ENCODE measurements at regions not wholly inside any gene's neighbourhood (a gene's known extent, or its start where the extent isn't known, plus 50 kb on each side); places are given as distances from the start of the nearest gene placed in this dataset.

DNA sequence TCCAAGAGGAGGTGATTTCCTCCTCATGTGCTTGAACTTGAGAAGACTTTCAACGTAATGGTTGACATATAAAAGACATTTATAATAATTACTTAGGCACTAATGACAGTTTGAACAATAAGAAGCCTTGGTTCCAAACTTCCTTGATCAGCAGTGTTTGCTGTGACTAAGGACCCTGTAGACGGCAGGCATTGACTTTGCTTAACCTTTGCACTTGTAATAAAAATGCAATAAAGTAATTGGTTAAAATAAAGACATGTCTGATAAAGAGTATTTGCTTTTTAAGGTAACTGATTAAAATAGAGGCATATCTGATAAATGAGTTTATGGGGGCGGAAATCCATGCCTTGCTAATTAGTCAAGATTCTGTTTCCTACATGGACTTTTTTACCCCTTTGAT, 82.2 kb upstream of the ST8SIA3 start:
- Histone ChIP-seq H3K36me3 (replicated peaks in 1 of 2; ENCODE audit: insufficient read depth in 1 of 2, low read depth in 2 of 2) (no peaks in the 10 kb centered on the region), H3K27me3 (no peaks in the 10 kb centered on the region), H3K4me3 (no peak overlapping the region), H3K27ac (peak overlapping the region in 1 of 4 donors; percentile 1), H3K9me3 (no peaks in the 10 kb centered on the region), H3K4me1 (peaks cover 26% of the 10 kb centered on the region)
- intact Hi-C loops (cut with DNase I) = no loop called here
- ATAC-seq (peak; percentile 75), DNase-seq (peak in 1 of 4 donors; percentile 13)
- WGBS, 2 donors = 8 to 15% methylated on average over 3 of the region's 3 CpGs
- no peak for TF ChIP-seq POLR2A (IDR thresholded peaks at IDR 0.05)
- TF ChIP-seq, protein P1, sequence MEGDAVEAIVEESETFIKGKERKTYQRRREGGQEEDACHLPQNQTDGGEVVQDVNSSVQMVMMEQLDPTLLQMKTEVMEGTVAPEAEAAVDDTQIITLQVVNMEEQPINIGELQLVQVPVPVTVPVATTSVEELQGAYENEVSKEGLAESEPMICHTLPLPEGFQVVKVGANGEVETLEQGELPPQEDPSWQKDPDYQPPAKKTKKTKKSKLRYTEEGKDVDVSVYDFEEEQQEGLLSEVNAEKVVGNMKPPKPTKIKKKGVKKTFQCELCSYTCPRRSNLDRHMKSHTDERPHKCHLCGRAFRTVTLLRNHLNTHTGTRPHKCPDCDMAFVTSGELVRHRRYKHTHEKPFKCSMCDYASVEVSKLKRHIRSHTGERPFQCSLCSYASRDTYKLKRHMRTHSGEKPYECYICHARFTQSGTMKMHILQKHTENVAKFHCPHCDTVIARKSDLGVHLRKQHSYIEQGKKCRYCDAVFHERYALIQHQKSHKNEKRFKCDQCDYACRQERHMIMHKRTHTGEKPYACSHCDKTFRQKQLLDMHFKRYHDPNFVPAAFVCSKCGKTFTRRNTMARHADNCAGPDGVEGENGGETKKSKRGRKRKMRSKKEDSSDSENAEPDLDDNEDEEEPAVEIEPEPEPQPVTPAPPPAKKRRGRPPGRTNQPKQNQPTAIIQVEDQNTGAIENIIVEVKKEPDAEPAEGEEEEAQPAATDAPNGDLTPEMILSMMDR (IDR thresholded peaks at IDR 0.05) = no peak

DNA sequence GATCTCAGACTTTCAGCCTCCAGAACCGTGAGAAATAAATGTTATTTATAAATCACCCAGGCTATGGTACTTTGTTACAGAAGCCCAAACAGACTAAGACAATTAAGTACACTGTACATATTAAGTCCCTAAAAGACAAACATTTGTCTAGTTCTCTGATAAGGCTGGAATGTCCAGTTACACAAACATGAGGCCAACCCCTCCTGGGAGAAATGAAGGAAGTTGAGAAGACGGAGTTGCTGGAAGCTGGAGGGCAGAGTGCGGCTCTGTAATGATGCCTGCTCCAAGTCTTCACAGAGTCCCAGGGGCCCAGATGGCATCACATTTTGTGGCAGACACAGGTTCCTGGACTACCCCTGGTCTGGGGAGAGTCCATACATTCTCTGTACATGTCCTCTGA, 79.2 kb upstream of the ST8SIA3 start:
- intact Hi-C loops (cut with DNase I) = no loop called here
- peak; percentile 20 for ATAC-seq

DNA sequence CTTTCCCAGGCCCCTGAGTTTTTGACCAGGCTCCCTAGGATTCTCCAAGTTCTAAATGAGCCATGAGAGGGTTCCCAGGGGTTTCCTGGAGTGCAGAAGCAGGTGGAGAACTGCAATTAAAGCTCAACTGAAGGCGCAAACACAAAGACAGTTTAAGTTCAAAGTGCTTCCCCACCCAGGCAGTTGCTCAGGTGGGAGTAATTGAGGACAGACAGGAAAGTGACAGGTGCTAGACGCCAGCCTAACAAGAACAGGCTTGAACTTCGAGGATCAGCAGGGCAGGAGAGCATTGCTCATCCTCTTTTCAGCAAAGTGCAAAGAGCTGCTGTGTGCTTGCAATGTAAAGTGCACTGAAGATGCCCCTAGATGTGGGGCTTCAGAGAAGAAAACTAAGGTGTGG, 77.2 kb upstream of the ST8SIA3 start:
- Histone ChIP-seq H3K27me3 (no peaks in the 10 kb centered on the region), H3K9me3 (no peaks in the 10 kb centered on the region), H3K27ac (no peak overlapping the region), H3K36me3 (replicated peaks in 1 of 2; ENCODE audit: insufficient read depth in 1 of 2, low read depth in 2 of 2) (no peaks in the 10 kb centered on the region), H3K4me3 (no peak overlapping the region), H3K4me1 (peaks cover 15% of the 10 kb centered on the region)
- no peak for TF ChIP-seq POLR2A (IDR thresholded peaks at IDR 0.05)
- TF ChIP-seq, protein P1 (IDR thresholded peaks at IDR 0.05) = no peak
- intact Hi-C loops (cut with DNase I) = no loop called here
- DNase-seq = no peak
- ATAC-seq = no peak
- 53 to 66% methylated on average over 3 of the region's 3 CpGs for WGBS, 2 donors

More for the DNA sequence above, 79.2 kb upstream of the ST8SIA3 start:
- no peaks in the 10 kb centered on the region for H3K36me3 ChIP-seq (replicated peaks in 1 of 2; ENCODE audit: insufficient read depth in 1 of 2, low read depth in 2 of 2)
- TF ChIP-seq, protein P1 (IDR thresholded peaks at IDR 0.05) = no peak
- TF ChIP-seq POLR2A (IDR thresholded peaks at IDR 0.05) = no peak
- H3K27ac ChIP-seq = peak overlapping the region in 2 of 4 donors; percentile 16 to 40
- no peaks in the 10 kb centered on the region for H3K27me3 ChIP-seq
- H3K9me3 ChIP-seq = no peaks in the 10 kb centered on the region
- peaks cover 19% of the 10 kb centered on the region for H3K4me1 ChIP-seq
- 21 to 25% methylated on average over 3 of the region's 3 CpGs for WGBS, 2 donors
- no peak for DNase-seq
- no peak overlapping the region for H3K4me3 ChIP-seq

DNA sequence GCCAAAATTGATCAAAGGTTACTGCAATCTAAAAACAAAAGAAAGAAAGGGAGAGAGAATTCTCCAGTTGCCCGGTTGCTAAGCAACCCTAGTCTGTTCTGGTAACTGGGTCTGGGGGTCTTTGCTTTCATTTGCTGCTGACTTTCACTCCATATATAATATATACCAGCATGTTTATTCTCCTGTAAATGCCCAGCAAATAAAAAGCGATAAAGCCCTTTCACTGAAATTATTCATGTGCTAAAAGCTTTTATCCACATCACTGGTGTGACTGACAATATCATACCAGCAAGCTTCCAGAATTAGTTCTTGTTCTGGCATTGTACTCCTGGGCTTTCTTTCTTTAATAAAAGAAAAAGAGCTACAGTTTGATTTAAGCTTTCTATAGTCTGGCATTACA, 75.5 kb upstream of the ST8SIA3 start:
- no peaks in the 10 kb centered on the region for H3K9me3 ChIP-seq
- no peak overlapping the region for H3K27ac ChIP-seq
- no peaks in the 10 kb centered on the region for H3K27me3 ChIP-seq
- H3K4me1 ChIP-seq = peaks cover 5% of the 10 kb centered on the region
- intact Hi-C loops (cut with DNase I) = no loop called here
- H3K36me3 ChIP-seq (replicated peaks in 1 of 2; ENCODE audit: insufficient read depth in 1 of 2, low read depth in 2 of 2) = no peaks in the 10 kb centered on the region
- 74 to 91% methylated on average over 2 of the region's 2 CpGs for WGBS, 2 donors
- ATAC-seq (no peak), DNase-seq (no peak)
- H3K4me3 ChIP-seq = no peak overlapping the region
- TF ChIP-seq, protein P1 (IDR thresholded peaks at IDR 0.05) = no peak
- no peak for TF ChIP-seq POLR2A (IDR thresholded peaks at IDR 0.05)

DNA sequence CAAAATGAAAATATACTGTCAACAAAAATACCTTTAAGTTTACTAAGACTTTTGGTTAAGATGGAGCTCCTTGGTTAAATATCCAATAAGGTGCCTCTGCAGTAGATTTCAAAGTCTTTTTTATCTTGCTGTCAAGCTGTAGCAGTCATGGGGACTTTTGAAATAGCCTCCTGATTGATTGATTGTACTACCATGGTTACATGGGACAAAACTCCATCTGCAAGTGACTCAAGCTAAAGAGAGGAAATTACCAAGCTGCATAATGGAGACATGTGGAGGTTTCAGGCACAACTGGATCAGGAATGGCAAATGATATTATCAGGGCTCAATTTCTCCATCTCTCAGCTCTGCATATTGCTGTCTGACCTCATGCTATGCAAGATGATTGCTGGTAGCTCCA, 73.4 kb upstream of the ST8SIA3 start:
- DNase-seq (no peak), ATAC-seq (no peak)
- TF ChIP-seq POLR2A (IDR thresholded peaks at IDR 0.05) = no peak
- TF ChIP-seq, protein P1 (IDR thresholded peaks at IDR 0.05) = no peak
- H3K27me3 ChIP-seq = no peaks in the 10 kb centered on the region
- no peak overlapping the region for H3K4me3 ChIP-seq
- no peaks in the 10 kb centered on the region for H3K4me1 ChIP-seq
- no peak overlapping the region for H3K27ac ChIP-seq
- intact Hi-C loops (cut with DNase I) = no loop called here
- H3K36me3 ChIP-seq (replicated peaks in 1 of 2; ENCODE audit: insufficient read depth in 1 of 2, low read depth in 2 of 2) = no peaks in the 10 kb centered on the region
- no peaks in the 10 kb centered on the region for H3K9me3 ChIP-seq

Data from body of pancreas (tissue), 4 donors.